ENCODE measurements at regions not wholly inside any gene's neighbourhood (a gene's known extent, or its start where the extent isn't known, plus 50 kb on each side); places are given as distances from the start of the nearest gene placed in this dataset.

DNA sequence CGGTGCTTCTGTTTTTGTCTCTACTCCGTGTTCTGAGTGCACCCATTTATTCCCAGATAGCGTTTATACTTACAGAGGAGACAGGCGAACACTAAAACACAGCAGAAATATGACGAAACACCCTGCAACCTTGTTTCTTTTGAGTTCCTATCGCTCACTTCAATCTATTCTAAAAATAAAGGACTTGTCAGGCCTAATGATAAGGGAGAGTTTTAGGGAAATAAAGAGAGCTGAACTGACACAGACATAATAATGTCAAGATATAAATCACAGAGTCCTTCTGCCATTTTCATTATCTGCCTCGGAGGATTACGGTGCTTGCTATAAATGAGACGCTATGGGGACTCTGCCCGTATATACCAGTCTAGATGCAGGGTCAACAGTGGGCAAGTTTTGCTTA lies 659.7 kb upstream of the SALL3 start:
- TF ChIP-seq POLR2A (IDR thresholded peaks at IDR 0.05) (no peak), POLR2AphosphoS5 (IDR thresholded peaks at IDR 0.05) (no peak)
- TF ChIP-seq, protein P1, sequence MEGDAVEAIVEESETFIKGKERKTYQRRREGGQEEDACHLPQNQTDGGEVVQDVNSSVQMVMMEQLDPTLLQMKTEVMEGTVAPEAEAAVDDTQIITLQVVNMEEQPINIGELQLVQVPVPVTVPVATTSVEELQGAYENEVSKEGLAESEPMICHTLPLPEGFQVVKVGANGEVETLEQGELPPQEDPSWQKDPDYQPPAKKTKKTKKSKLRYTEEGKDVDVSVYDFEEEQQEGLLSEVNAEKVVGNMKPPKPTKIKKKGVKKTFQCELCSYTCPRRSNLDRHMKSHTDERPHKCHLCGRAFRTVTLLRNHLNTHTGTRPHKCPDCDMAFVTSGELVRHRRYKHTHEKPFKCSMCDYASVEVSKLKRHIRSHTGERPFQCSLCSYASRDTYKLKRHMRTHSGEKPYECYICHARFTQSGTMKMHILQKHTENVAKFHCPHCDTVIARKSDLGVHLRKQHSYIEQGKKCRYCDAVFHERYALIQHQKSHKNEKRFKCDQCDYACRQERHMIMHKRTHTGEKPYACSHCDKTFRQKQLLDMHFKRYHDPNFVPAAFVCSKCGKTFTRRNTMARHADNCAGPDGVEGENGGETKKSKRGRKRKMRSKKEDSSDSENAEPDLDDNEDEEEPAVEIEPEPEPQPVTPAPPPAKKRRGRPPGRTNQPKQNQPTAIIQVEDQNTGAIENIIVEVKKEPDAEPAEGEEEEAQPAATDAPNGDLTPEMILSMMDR (IDR thresholded peaks at IDR 0.05) = no peak
